ENCODE measurements at regions not wholly inside any gene's neighbourhood (a gene's known extent, or its start where the extent isn't known, plus 50 kb on each side); places are given as distances from the start of the nearest gene placed in this dataset.

GRCh38 chr13:83008212-83008929, 873.9 kb downstream of the SLITRK1 start:
- Histone ChIP-seq H3K4me1 (ENCODE audit: low read depth, poor library complexity, severe bottlenecking) (no peaks in the 10 kb centered on the region), H3K27ac (no peak overlapping the region), H3K27me3 (ENCODE audit: insufficient read depth, low read depth) (no peaks in the 10 kb centered on the region), H3K79me2 (ENCODE audit: insufficient read depth, low read depth) (no peaks in the 10 kb centered on the region), H3K9ac (no peak overlapping the region), H2AFZ (ENCODE audit: low read depth) (no peak overlapping the region), H3K4me3 (IDR thresholded peaks at IDR 0.05; ENCODE audit: insufficient read depth, low read depth, low read length) (no peak overlapping the region), H3K4me2 (no peak overlapping the region), H4K20me1 (ENCODE audit: insufficient read depth) (no peaks in the 10 kb centered on the region), H3K36me3 (ENCODE audit: insufficient read depth) (no peaks in the 10 kb centered on the region)
- no peak for TF ChIP-seq CTCF (conservative IDR thresholded peaks at IDR 0.05; ENCODE audit: low read depth, low read length)

- H2AFZ ChIP-seq (ENCODE audit: low read depth): no peak overlapping the region
- no peaks in the 10 kb centered on the region for H3K4me1 ChIP-seq (ENCODE audit: low read depth, poor library complexity, severe bottlenecking)
- H3K4me3 ChIP-seq (IDR thresholded peaks at IDR 0.05; ENCODE audit: insufficient read depth, low read depth, low read length): no peak overlapping the region
- no peaks in the 10 kb centered on the region for H3K27me3 ChIP-seq (ENCODE audit: insufficient read depth, low read depth)
- no peak for TF ChIP-seq CTCF (conservative IDR thresholded peaks at IDR 0.05; ENCODE audit: low read depth, low read length)
- no peaks in the 10 kb centered on the region for H3K36me3 ChIP-seq (ENCODE audit: insufficient read depth)
- no peak overlapping the region for H3K4me2 ChIP-seq
- no peak overlapping the region for H3K27ac ChIP-seq
- no peaks in the 10 kb centered on the region for H3K79me2 ChIP-seq (ENCODE audit: insufficient read depth, low read depth)
- H3K9ac ChIP-seq: no peak overlapping the region
- no peaks in the 10 kb centered on the region for H4K20me1 ChIP-seq (ENCODE audit: insufficient read depth)
Measured at GRCh38 chr13:83007226-83007625, 875.0 kb downstream of the SLITRK1 start.

- Histone ChIP-seq H3K4me1 (ENCODE audit: low read depth, poor library complexity, severe bottlenecking) (no peaks in the 10 kb centered on the region), H3K4me2 (no peak overlapping the region), H3K36me3 (ENCODE audit: insufficient read depth) (no peaks in the 10 kb centered on the region), H3K79me2 (ENCODE audit: insufficient read depth, low read depth) (no peaks in the 10 kb centered on the region), H3K27me3 (ENCODE audit: insufficient read depth, low read depth) (no peaks in the 10 kb centered on the region), H3K4me3 (IDR thresholded peaks at IDR 0.05; ENCODE audit: insufficient read depth, low read depth, low read length) (no peak overlapping the region), H3K9ac (no peak overlapping the region), H3K27ac (no peak overlapping the region), H2AFZ (ENCODE audit: low read depth) (no peak overlapping the region), H4K20me1 (ENCODE audit: insufficient read depth) (no peaks in the 10 kb centered on the region)
- TF ChIP-seq CTCF (conservative IDR thresholded peaks at IDR 0.05; ENCODE audit: low read depth, low read length): no peak
Measured at GRCh38 chr13:83003185-83003584, 879.1 kb downstream of the SLITRK1 start.

GRCh38 chr13:82993417-82993816, 888.9 kb downstream of the SLITRK1 start:
- H3K4me2 ChIP-seq: no peak overlapping the region
- no peak overlapping the region for H3K27ac ChIP-seq
- no peaks in the 10 kb centered on the region for H3K27me3 ChIP-seq (ENCODE audit: insufficient read depth, low read depth)
- H3K36me3 ChIP-seq (ENCODE audit: insufficient read depth): no peaks in the 10 kb centered on the region
- H3K9ac ChIP-seq: no peak overlapping the region
- TF ChIP-seq CTCF (conservative IDR thresholded peaks at IDR 0.05; ENCODE audit: low read depth, low read length): no peak
- H2AFZ ChIP-seq (ENCODE audit: low read depth): no peak overlapping the region
- H3K4me3 ChIP-seq (IDR thresholded peaks at IDR 0.05; ENCODE audit: insufficient read depth, low read depth, low read length): no peak overlapping the region
- no peaks in the 10 kb centered on the region for H4K20me1 ChIP-seq (ENCODE audit: insufficient read depth)
- H3K4me1 ChIP-seq (ENCODE audit: low read depth, poor library complexity, severe bottlenecking): no peaks in the 10 kb centered on the region
- H3K79me2 ChIP-seq (ENCODE audit: insufficient read depth, low read depth): no peaks in the 10 kb centered on the region

All from KMS-11 (cell line).